ENCODE measurements at regions not wholly inside any gene's neighbourhood (a gene's known extent, or its start where the extent isn't known, plus 50 kb on each side); places are given as distances from the start of the nearest gene placed in this dataset.

DNA sequence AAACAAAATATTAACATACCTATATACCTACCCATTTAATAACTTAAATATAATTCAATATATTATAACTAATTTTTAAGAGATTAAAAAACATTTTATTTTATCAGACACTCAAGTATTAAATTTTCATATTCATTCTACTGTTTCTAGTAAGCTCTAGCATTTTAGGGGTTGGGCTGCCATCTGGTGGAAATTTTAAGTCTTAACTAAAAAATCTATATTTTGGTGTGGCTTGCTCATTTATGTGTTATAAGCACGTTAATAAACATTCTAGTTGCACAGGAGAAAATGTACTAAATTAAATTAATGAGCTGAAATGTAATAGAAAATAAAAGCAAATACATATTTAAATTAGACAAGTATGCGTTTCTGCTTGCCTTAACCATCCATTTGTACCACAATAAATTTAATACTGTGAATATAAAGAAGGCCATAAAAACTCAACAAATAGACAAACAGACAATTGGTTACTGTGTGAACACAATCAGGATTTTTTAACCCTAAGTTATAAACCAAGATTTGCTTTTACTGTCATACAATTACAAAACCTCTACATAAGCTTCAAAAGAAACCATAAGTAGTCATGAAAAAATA, 1728.3 kb upstream of the CDH9 start:
- no peaks in the 10 kb centered on the region for H3K36me3 ChIP-seq
- intact Hi-C loops (cut with DNase I; ENCODE audit: low total_unique reads) = no loop called here
- H3K27ac ChIP-seq = no peak overlapping the region
- H3K4me1 ChIP-seq = no peaks in the 10 kb centered on the region
- TF ChIP-seq POLR2A (IDR thresholded peaks at IDR 0.05) (no peak), POLR2AphosphoS5 (IDR thresholded peaks at IDR 0.05) (no peak)
- TF ChIP-seq, protein P1, sequence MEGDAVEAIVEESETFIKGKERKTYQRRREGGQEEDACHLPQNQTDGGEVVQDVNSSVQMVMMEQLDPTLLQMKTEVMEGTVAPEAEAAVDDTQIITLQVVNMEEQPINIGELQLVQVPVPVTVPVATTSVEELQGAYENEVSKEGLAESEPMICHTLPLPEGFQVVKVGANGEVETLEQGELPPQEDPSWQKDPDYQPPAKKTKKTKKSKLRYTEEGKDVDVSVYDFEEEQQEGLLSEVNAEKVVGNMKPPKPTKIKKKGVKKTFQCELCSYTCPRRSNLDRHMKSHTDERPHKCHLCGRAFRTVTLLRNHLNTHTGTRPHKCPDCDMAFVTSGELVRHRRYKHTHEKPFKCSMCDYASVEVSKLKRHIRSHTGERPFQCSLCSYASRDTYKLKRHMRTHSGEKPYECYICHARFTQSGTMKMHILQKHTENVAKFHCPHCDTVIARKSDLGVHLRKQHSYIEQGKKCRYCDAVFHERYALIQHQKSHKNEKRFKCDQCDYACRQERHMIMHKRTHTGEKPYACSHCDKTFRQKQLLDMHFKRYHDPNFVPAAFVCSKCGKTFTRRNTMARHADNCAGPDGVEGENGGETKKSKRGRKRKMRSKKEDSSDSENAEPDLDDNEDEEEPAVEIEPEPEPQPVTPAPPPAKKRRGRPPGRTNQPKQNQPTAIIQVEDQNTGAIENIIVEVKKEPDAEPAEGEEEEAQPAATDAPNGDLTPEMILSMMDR (IDR thresholded peaks at IDR 0.05) = no peak
- no peak for DNase-seq (ENCODE audit: low spot score in 2 of 2)
- H3K4me3 ChIP-seq = no peak overlapping the region
- no peaks in the 10 kb centered on the region for H3K27me3 ChIP-seq
- no peaks in the 10 kb centered on the region for H3K9me3 ChIP-seq

GRCh38 chr5:28751396-28751795, 1713.0 kb upstream of the CDH9 start:
- no peaks in the 10 kb centered on the region for H3K36me3 ChIP-seq
- no peak overlapping the region for H3K4me3 ChIP-seq
- no peaks in the 10 kb centered on the region for H3K27me3 ChIP-seq
- no peaks in the 10 kb centered on the region for H3K9me3 ChIP-seq
- no peaks in the 10 kb centered on the region for H3K4me1 ChIP-seq
- TF ChIP-seq POLR2A (IDR thresholded peaks at IDR 0.05) (no peak), POLR2AphosphoS5 (IDR thresholded peaks at IDR 0.05) (no peak)
- TF ChIP-seq, protein P1 (IDR thresholded peaks at IDR 0.05) = no peak
- H3K27ac ChIP-seq = no peak overlapping the region
- intact Hi-C loops (cut with DNase I; ENCODE audit: low total_unique reads) = loop anchor here (5.0 kb wide), 1 partner anchor 114 kb away; no protein-coding TSS in a partner anchor
- DNase-seq (ENCODE audit: low spot score in 2 of 2) = no peak

DNA sequence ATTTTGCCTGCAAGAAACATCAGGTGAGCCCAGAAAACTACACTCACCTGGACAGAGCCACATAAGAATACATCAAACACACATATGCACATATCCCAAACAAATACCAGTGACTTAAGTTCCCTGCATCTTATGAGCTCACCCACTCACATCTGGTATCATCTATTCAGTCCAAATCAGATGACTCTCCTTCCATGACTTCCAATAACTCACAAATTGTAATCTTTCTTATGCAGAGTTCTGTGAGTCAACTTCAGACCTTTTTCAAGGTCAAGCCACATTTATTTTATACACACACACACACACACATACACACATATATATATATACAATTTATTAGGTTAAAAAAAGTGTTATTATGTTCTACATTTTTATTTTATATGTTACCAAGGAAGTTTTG, 1711.9 kb upstream of the CDH9 start:
- intact Hi-C loops (cut with DNase I; ENCODE audit: low total_unique reads) = loop anchor here (5.0 kb wide), 1 partner anchor 113 kb away; no protein-coding TSS in a partner anchor
- Histone ChIP-seq H3K27me3 (no peaks in the 10 kb centered on the region), H3K9me3 (no peaks in the 10 kb centered on the region), H3K4me1 (no peaks in the 10 kb centered on the region), H3K36me3 (no peaks in the 10 kb centered on the region), H3K27ac (no peak overlapping the region), H3K4me3 (no peak overlapping the region)
- TF ChIP-seq, protein P1 (IDR thresholded peaks at IDR 0.05) = no peak
- TF ChIP-seq POLR2AphosphoS5 (IDR thresholded peaks at IDR 0.05) (no peak), POLR2A (IDR thresholded peaks at IDR 0.05) (no peak)
- no peak for DNase-seq (ENCODE audit: low spot score in 2 of 2)

- Histone ChIP-seq H3K4me3 (no peak overlapping the region), H3K9me3 (no peaks in the 10 kb centered on the region), H3K27ac (no peak overlapping the region), H3K36me3 (no peaks in the 10 kb centered on the region), H3K4me1 (no peaks in the 10 kb centered on the region), H3K27me3 (no peaks in the 10 kb centered on the region)
- intact Hi-C loops (cut with DNase I; ENCODE audit: low total_unique reads) = loop anchor here (10.0 kb wide), 1 partner anchor 1476 kb away; no protein-coding TSS in a partner anchor
- TF ChIP-seq POLR2A (IDR thresholded peaks at IDR 0.05) (no peak), POLR2AphosphoS5 (IDR thresholded peaks at IDR 0.05) (no peak)
- TF ChIP-seq, protein P1 (IDR thresholded peaks at IDR 0.05) = no peak
- no peak for DNase-seq (ENCODE audit: low spot score in 2 of 2)
These were observed 1710.1 kb upstream of the CDH9 start for GRCh38 chr5:28748446-28748845.

DNA sequence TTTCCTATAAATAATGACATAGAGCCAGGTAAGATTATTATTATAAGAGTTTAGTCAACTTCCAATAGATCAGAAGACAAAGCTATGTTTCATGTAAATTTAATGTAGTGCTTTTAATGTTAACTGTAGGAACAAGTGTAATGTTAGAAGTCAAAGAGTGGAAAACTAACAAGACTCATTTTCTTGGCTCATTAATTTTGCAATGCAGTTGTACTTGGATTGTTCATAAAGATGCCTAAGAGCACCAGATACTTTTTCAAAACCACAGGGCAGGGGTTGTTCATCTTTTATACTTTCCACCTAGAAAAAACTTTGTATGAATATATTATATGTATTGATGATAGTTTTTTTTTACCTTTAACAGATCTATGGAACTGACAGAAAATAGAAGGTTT, 1705.3 kb upstream of the CDH9 start:
- Histone ChIP-seq H3K27ac (no peak overlapping the region), H3K4me1 (no peaks in the 10 kb centered on the region)
- DNase-seq (ENCODE audit: low spot score in 2 of 2) = no peak

More for the DNA sequence above, 1705.3 kb upstream of the CDH9 start:
- Histone ChIP-seq H3K4me3 (no peak overlapping the region), H3K27me3 (no peaks in the 10 kb centered on the region), H3K9me3 (no peaks in the 10 kb centered on the region), H3K36me3 (no peaks in the 10 kb centered on the region)
- TF ChIP-seq, protein P1 (IDR thresholded peaks at IDR 0.05) = no peak
- TF ChIP-seq POLR2A (IDR thresholded peaks at IDR 0.05) (no peak), POLR2AphosphoS5 (IDR thresholded peaks at IDR 0.05) (no peak)
- intact Hi-C loops (cut with DNase I; ENCODE audit: low total_unique reads) = loop anchor here (10.0 kb wide), 1 partner anchor 1481 kb away; no protein-coding TSS in a partner anchor
